ENCODE measurements at regions not wholly inside any gene's neighbourhood (a gene's known extent, or its start where the extent isn't known, plus 50 kb on each side); places are given as distances from the start of the nearest gene placed in this dataset.

DNA sequence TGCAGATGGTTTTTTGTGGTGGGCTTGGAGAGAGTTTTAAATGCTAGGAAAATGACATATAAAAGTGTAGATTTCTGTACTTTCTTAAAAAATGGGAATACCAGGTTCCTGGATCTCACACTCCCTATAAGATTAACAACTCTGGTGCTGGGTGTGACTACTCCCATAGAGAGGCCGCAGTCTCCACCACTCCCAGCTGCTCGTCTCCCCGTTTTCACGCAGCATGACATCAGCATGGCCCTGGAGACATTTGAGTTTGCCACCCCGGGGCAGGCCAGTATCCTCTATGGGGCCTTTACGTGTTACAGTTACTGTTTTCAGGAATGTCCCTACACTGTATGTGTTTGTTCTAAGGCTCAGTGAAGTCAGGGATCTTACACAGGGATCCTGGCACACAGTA, 126.7 kb upstream of the ATP2B2 start:
- TF ChIP-seq POLR2A (IDR thresholded peaks at IDR 0.05) = no peak
- TF ChIP-seq, protein P1, sequence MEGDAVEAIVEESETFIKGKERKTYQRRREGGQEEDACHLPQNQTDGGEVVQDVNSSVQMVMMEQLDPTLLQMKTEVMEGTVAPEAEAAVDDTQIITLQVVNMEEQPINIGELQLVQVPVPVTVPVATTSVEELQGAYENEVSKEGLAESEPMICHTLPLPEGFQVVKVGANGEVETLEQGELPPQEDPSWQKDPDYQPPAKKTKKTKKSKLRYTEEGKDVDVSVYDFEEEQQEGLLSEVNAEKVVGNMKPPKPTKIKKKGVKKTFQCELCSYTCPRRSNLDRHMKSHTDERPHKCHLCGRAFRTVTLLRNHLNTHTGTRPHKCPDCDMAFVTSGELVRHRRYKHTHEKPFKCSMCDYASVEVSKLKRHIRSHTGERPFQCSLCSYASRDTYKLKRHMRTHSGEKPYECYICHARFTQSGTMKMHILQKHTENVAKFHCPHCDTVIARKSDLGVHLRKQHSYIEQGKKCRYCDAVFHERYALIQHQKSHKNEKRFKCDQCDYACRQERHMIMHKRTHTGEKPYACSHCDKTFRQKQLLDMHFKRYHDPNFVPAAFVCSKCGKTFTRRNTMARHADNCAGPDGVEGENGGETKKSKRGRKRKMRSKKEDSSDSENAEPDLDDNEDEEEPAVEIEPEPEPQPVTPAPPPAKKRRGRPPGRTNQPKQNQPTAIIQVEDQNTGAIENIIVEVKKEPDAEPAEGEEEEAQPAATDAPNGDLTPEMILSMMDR (IDR thresholded peaks at IDR 0.05 in 8 of 11, conservative IDR thresholded peaks at IDR 0.05 in 3 of 11) = no peak
